Activated T-helper 1 cell treated with Interleukin-2 at 50 U/mL for 16 hours (primary cell): ENCODE measurements at regions not wholly inside any gene's neighbourhood (a gene's known extent, or its start where the extent isn't known, plus 50 kb on each side); places are given as distances from the start of the nearest gene placed in this dataset.

Experiments used
- DNase-seq: peaks from one replicate; pipeline ENCODE4 v3.0.0-alpha.2; 2020; ENCODE audit warnings: low read depth

- no peak for DNase-seq
These were observed 245.3 kb downstream of the HACE1 start for GRCh38 chr6:104614394-104614793.

- no peak for DNase-seq
These were observed 246.2 kb downstream of the HACE1 start for GRCh38 chr6:104613416-104614001.

GRCh38 chr6:104612541-104612940, 247.2 kb downstream of the HACE1 start:
- DNase-seq, result no peak

- DNase-seq, result no peak
These were observed 251.6 kb downstream of the HACE1 start for GRCh38 chr6:104608101-104608500.

- no peak for DNase-seq
These were observed 252.2 kb downstream of the HACE1 start for GRCh38 chr6:104607501-104607900.

GRCh38 chr6:104606361-104606760, 253.4 kb downstream of the HACE1 start:
- DNase-seq, result no peak

- no peak for DNase-seq
These were observed 255.0 kb downstream of the HACE1 start for GRCh38 chr6:104604685-104605084.

- no peak for DNase-seq
These were observed 256.5 kb downstream of the HACE1 start for GRCh38 chr6:104603108-104603745.

- no peak for DNase-seq
These were observed 258.0 kb downstream of the HACE1 start for GRCh38 chr6:104601721-104602120.

GRCh38 chr6:104601131-104601651, 258.5 kb downstream of the HACE1 start:
- no peak for DNase-seq

GRCh38 chr6:104600639-104600931, 259.1 kb downstream of the HACE1 start:
- DNase-seq, result no peak

GRCh38 chr6:104599821-104600638, 259.7 kb downstream of the HACE1 start:
- no peak for DNase-seq

GRCh38 chr6:104597541-104598050, 262.1 kb downstream of the HACE1 start:
- DNase-seq, result no peak

GRCh38 chr6:104596091-104596490, 263.6 kb downstream of the HACE1 start:
- DNase-seq, result no peak

GRCh38 chr6:104595311-104595820, 264.4 kb downstream of the HACE1 start:
- DNase-seq, result no peak

GRCh38 chr6:104591573-104592334, 268.0 kb downstream of the HACE1 start:
- DNase-seq, result no peak

GRCh38 chr6:104589940-104590339, 269.8 kb downstream of the HACE1 start:
- DNase-seq, result no peak

- DNase-seq, result no peak
These were observed 274.1 kb downstream of the HACE1 start for GRCh38 chr6:104585646-104586045.

- no peak for DNase-seq
These were observed 279.3 kb downstream of the HACE1 start for GRCh38 chr6:104580452-104580851.

- DNase-seq, result no peak
These were observed 280.3 kb downstream of the HACE1 start for GRCh38 chr6:104579310-104579863.

GRCh38 chr6:104575536-104575935, 284.2 kb downstream of the HACE1 start:
- no peak for DNase-seq
